OCI-LY1 (cell line): ENCODE measurements at regions not wholly inside any gene's neighbourhood (a gene's known extent, or its start where the extent isn't known, plus 50 kb on each side); places are given as distances from the start of the nearest gene placed in this dataset.

ENCODE experiments used
- EZH2 ChIP-seq: fragments of 200-600 bp; sonication (generic), shearing (Covaris generic); IDR thresholded peaks from 2 replicates; pipeline ENCODE4 v1.8.0; 2017; ENCODE audit warnings: borderline replicate concordance, mixed run types, mild to moderate bottlenecking, antibody characterized with exemption, low read length, moderate library complexity, mixed read lengths
- TF ChIP-seq, protein P1 (sequence below): fragments of 200-600 bp; sonication (generic), shearing (Covaris generic); IDR thresholded peaks from 2 replicates; pipeline ENCODE4 v1.5.1; 2017; ENCODE audit warnings: mild to moderate bottlenecking, antibody characterized with exemption, low read length, moderate library complexity, mixed read lengths

DNA sequence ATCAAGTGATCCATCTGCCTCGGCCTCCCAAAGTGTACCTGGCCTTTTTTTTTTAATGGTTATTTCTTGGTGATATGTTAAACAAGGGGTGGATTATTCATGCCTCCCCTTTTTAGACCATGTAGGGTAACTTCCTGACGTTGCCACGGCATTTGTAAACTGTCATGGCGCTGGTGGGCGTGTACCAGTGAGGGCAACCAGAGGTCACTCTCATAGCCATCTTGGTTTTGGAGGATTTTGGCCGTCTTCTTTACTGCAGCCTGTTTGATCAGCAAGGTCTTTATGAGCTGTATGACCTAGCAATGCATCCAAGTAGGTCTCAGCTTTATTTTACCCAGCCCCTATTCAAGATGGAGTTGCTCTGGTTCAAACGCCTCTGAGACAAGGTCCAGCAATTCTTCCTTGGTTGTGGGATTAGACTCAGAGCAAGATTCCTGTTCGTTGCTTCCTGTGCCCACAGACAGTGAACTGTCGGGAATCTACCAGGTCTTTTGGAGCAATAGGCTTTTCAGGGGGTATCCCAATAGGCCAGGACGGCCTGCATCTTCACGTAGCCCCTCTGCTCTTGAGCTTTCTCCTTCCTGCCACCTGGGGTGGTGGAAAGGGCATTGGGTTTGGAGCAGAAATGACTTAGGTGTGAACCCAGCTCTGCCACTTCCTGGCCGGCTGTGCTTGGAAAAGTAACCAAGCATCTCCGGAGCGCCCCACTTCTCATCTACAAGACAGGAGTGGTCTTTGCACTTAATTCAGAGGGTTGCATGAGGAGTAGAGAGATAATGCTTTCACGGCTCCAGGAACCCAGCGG lies 52.9 kb upstream of the SEC14L1 start:
- TF ChIP-seq, protein P1, sequence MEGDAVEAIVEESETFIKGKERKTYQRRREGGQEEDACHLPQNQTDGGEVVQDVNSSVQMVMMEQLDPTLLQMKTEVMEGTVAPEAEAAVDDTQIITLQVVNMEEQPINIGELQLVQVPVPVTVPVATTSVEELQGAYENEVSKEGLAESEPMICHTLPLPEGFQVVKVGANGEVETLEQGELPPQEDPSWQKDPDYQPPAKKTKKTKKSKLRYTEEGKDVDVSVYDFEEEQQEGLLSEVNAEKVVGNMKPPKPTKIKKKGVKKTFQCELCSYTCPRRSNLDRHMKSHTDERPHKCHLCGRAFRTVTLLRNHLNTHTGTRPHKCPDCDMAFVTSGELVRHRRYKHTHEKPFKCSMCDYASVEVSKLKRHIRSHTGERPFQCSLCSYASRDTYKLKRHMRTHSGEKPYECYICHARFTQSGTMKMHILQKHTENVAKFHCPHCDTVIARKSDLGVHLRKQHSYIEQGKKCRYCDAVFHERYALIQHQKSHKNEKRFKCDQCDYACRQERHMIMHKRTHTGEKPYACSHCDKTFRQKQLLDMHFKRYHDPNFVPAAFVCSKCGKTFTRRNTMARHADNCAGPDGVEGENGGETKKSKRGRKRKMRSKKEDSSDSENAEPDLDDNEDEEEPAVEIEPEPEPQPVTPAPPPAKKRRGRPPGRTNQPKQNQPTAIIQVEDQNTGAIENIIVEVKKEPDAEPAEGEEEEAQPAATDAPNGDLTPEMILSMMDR: no peak
- no peak for TF ChIP-seq EZH2
